ENCODE measurements at regions not wholly inside any gene's neighbourhood (a gene's known extent, or its start where the extent isn't known, plus 50 kb on each side); places are given as distances from the start of the nearest gene placed in this dataset.

GRCh38 chr7:52877240-52877639 is 158.2 kb upstream of the POM121L12 start:
- TF ChIP-seq CTCF (IDR thresholded peaks at IDR 0.05; ENCODE audit: low read depth, low read length, poor library complexity, severe bottlenecking) (no peak), EZH2phosphoT487 (IDR thresholded peaks at IDR 0.05; ENCODE audit: borderline replicate concordance, low read length) (no peak)

All from DOHH2 (cell line).